GM23338 (cell line): ENCODE measurements at regions not wholly inside any gene's neighbourhood (a gene's known extent, or its start where the extent isn't known, plus 50 kb on each side); places are given as distances from the start of the nearest gene placed in this dataset.

ENCODE experiments used
- CREB1 ChIP-seq: fragments of 250-450 bp; sonication (Bioruptor Pico); IDR thresholded peaks from 2 replicates; pipeline ENCODE4 v1.5.0; 2020; ENCODE audit warnings: low read depth, mild to moderate bottlenecking, moderate library complexity
- TF ChIP-seq, protein P1 (sequence below), 2 experiments: fragments of 200-600 bp in 1 of 2; sonication (generic) in 1 of 2; conservative IDR thresholded peaks; 2 replicates each; pipeline versions ENCODE4 v1.5.1 to v1.6.1; 2016 to 2017; ENCODE audit warnings: antibody characterized with exemption in 2 of 2, low read depth in 2 of 2, mild to moderate bottlenecking in 2 of 2, moderate library complexity in 1 of 2
- TF ChIP-seq, protein P2 (sequence below): IDR thresholded peaks from one replicate; pipeline ENCODE4 v1.6.1; 2018; ENCODE audit warnings: antibody characterized with exemption; ENCODE audit not compliant: unreplicated experiment
- TF ChIP-seq, protein P3 (sequence below): fragments of 250-450 bp; sonication (Bioruptor Pico); IDR thresholded peaks from 2 replicates; pipeline ENCODE4 v1.5.0; 2020; ENCODE audit warnings: mild to moderate bottlenecking, moderate library complexity

DNA sequence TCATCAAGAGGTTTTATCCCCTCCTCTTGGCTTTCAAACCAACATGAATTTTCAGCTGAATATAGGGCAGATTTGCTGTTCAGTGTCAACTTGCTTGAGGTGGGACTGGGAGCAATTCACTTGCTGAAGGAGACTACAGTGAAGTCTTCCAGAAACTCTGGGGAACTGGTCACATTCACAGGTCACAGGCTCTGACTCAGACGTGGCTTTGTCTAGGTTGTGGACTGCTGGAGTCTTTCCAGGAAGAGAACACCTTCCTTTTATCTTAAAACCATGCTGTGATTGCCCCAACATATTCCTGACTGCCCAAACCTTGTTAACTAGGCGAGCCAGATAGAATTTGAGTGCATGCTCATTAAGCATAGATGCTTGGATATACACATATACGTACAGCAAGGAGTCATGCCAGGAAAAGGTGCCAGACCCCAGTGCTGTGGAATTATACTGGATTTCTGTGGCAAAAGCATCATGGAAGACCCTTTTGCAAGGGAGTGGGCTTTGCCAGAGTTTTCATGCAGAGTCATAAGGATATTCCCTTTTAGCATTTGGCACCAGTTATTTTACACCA is 399.1 kb upstream of the TBL1XR1 start:
- TF ChIP-seq, protein P1, sequence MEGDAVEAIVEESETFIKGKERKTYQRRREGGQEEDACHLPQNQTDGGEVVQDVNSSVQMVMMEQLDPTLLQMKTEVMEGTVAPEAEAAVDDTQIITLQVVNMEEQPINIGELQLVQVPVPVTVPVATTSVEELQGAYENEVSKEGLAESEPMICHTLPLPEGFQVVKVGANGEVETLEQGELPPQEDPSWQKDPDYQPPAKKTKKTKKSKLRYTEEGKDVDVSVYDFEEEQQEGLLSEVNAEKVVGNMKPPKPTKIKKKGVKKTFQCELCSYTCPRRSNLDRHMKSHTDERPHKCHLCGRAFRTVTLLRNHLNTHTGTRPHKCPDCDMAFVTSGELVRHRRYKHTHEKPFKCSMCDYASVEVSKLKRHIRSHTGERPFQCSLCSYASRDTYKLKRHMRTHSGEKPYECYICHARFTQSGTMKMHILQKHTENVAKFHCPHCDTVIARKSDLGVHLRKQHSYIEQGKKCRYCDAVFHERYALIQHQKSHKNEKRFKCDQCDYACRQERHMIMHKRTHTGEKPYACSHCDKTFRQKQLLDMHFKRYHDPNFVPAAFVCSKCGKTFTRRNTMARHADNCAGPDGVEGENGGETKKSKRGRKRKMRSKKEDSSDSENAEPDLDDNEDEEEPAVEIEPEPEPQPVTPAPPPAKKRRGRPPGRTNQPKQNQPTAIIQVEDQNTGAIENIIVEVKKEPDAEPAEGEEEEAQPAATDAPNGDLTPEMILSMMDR (conservative IDR thresholded peaks at IDR 0.05; ENCODE audit: low read depth in 2 of 2): no peak
- TF ChIP-seq, protein P2, sequence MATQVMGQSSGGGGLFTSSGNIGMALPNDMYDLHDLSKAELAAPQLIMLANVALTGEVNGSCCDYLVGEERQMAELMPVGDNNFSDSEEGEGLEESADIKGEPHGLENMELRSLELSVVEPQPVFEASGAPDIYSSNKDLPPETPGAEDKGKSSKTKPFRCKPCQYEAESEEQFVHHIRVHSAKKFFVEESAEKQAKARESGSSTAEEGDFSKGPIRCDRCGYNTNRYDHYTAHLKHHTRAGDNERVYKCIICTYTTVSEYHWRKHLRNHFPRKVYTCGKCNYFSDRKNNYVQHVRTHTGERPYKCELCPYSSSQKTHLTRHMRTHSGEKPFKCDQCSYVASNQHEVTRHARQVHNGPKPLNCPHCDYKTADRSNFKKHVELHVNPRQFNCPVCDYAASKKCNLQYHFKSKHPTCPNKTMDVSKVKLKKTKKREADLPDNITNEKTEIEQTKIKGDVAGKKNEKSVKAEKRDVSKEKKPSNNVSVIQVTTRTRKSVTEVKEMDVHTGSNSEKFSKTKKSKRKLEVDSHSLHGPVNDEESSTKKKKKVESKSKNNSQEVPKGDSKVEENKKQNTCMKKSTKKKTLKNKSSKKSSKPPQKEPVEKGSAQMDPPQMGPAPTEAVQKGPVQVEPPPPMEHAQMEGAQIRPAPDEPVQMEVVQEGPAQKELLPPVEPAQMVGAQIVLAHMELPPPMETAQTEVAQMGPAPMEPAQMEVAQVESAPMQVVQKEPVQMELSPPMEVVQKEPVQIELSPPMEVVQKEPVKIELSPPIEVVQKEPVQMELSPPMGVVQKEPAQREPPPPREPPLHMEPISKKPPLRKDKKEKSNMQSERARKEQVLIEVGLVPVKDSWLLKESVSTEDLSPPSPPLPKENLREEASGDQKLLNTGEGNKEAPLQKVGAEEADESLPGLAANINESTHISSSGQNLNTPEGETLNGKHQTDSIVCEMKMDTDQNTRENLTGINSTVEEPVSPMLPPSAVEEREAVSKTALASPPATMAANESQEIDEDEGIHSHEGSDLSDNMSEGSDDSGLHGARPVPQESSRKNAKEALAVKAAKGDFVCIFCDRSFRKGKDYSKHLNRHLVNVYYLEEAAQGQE: no peak
- TF ChIP-seq, protein P3, sequence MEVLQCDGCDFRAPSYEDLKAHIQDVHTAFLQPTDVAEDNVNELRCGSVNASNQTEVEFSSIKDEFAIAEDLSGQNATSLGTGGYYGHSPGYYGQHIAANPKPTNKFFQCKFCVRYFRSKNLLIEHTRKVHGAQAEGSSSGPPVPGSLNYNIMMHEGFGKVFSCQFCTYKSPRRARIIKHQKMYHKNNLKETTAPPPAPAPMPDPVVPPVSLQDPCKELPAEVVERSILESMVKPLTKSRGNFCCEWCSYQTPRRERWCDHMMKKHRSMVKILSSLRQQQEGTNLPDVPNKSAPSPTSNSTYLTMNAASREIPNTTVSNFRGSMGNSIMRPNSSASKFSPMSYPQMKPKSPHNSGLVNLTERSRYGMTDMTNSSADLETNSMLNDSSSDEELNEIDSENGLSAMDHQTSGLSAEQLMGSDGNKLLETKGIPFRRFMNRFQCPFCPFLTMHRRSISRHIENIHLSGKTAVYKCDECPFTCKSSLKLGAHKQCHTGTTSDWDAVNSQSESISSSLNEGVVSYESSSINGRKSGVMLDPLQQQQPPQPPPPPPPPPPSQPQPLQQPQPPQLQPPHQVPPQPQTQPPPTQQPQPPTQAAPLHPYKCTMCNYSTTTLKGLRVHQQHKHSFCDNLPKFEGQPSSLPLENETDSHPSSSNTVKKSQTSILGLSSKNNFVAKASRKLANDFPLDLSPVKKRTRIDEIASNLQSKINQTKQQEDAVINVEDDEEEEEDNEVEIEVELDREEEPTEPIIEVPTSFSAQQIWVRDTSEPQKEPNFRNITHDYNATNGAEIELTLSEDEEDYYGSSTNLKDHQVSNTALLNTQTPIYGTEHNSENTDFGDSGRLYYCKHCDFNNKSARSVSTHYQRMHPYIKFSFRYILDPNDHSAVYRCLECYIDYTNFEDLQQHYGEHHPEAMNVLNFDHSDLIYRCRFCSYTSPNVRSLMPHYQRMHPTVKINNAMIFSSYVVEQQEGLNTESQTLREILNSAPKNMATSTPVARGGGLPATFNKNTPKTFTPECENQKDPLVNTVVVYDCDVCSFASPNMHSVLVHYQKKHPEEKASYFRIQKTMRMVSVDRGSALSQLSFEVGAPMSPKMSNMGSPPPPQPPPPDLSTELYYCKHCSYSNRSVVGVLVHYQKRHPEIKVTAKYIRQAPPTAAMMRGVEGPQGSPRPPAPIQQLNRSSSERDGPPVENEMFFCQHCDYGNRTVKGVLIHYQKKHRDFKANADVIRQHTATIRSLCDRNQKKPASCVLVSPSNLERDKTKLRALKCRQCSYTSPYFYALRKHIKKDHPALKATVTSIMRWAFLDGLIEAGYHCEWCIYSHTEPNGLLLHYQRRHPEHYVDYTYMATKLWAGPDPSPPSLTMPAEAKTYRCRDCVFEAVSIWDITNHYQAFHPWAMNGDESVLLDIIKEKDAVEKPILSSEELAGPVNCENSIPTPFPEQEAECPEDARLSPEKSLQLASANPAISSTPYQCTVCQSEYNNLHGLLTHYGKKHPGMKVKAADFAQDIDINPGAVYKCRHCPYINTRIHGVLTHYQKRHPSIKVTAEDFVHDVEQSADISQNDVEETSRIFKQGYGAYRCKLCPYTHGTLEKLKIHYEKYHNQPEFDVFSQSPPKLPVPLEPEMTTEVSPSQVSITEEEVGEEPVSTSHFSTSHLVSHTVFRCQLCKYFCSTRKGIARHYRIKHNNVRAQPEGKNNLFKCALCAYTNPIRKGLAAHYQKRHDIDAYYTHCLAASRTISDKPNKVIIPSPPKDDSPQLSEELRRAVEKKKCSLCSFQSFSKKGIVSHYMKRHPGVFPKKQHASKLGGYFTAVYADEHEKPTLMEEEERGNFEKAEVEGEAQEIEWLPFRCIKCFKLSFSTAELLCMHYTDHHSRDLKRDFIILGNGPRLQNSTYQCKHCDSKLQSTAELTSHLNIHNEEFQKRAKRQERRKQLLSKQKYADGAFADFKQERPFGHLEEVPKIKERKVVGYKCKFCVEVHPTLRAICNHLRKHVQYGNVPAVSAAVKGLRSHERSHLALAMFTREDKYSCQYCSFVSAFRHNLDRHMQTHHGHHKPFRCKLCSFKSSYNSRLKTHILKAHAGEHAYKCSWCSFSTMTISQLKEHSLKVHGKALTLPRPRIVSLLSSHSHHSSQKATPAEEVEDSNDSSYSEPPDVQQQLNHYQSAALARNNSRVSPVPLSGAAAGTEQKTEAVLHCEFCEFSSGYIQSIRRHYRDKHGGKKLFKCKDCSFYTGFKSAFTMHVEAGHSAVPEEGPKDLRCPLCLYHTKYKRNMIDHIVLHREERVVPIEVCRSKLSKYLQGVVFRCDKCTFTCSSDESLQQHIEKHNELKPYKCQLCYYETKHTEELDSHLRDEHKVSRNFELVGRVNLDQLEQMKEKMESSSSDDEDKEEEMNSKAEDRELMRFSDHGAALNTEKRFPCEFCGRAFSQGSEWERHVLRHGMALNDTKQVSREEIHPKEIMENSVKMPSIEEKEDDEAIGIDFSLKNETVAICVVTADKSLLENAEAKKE (CRISPR knock-in tag): no peak
- TF ChIP-seq CREB1 (CRISPR knock-in tag): no peak
